ENCODE measurements at regions not wholly inside any gene's neighbourhood (a gene's known extent, or its start where the extent isn't known, plus 50 kb on each side); places are given as distances from the start of the nearest gene placed in this dataset.

DNA sequence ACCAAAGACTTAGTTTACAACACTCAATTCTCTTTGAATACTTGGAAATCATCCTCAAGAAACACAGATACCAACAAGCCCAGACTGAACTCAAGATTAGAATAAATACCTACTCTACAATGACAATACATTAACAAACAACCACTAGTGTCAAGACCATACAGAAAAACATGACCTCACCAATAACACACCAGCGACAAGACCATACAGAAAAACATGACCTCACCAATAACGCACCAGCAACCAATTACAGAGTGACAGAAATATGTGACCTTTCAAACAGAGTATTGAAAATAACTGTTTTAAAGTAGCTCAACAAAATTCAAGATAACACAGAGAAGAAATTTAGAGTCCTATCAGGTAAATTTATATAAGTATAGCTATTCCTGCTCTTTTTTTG is 876.0 kb downstream of the EPHA3 start:
- TF ChIP-seq, protein P1, sequence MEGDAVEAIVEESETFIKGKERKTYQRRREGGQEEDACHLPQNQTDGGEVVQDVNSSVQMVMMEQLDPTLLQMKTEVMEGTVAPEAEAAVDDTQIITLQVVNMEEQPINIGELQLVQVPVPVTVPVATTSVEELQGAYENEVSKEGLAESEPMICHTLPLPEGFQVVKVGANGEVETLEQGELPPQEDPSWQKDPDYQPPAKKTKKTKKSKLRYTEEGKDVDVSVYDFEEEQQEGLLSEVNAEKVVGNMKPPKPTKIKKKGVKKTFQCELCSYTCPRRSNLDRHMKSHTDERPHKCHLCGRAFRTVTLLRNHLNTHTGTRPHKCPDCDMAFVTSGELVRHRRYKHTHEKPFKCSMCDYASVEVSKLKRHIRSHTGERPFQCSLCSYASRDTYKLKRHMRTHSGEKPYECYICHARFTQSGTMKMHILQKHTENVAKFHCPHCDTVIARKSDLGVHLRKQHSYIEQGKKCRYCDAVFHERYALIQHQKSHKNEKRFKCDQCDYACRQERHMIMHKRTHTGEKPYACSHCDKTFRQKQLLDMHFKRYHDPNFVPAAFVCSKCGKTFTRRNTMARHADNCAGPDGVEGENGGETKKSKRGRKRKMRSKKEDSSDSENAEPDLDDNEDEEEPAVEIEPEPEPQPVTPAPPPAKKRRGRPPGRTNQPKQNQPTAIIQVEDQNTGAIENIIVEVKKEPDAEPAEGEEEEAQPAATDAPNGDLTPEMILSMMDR (IDR thresholded peaks at IDR 0.05): no peak
- TF ChIP-seq POLR2AphosphoS5 (IDR thresholded peaks at IDR 0.05) (no peak), POLR2A (IDR thresholded peaks at IDR 0.05) (no peak), EP300 (IDR thresholded peaks at IDR 0.05) (no peak)
